ENCODE measurements at regions not wholly inside any gene's neighbourhood (a gene's known extent, or its start where the extent isn't known, plus 50 kb on each side); places are given as distances from the start of the nearest gene placed in this dataset.

- TF ChIP-seq CTCF (IDR thresholded peaks at IDR 0.05) (no peak), ZFX (IDR thresholded peaks at IDR 0.05; ENCODE audit: borderline replicate concordance) (no peak)
Measured at GRCh38 chr6:104212977-104213668, 646.6 kb downstream of the HACE1 start.

Data from 22Rv1 (cell line).